OCI-LY1 (cell line): ENCODE measurements at regions not wholly inside any gene's neighbourhood (a gene's known extent, or its start where the extent isn't known, plus 50 kb on each side); places are given as distances from the start of the nearest gene placed in this dataset.
"Not testable (repeated sequence)": the region's sequence is repeated elsewhere in the genome, so short reads cannot be mapped to it uniquely, and the experiment has no call there.

ENCODE experiments used
- H2AFZ ChIP-seq: fragments of 200-600 bp; sonication (generic), shearing (Covaris generic); 2 replicates; pipeline ENCODE4 v1.6.0; 2014; ENCODE audit warnings: antibody characterized with exemption, mild to moderate bottlenecking, low read length
- H3F3A ChIP-seq: fragments of 200-600 bp; sonication (generic), shearing (Covaris generic); 2 replicates; pipeline ENCODE4 v1.6.0; 2014; ENCODE audit warnings: mild to moderate bottlenecking, antibody characterized with exemption, low read length, moderate library complexity; ENCODE audit not compliant: insufficient read depth
- H3K27ac ChIP-seq: fragments of 200-600 bp; sonication (generic); 2 replicates; pipeline ENCODE4 v1.5.1; 2014; ENCODE audit warnings: low read length, mixed run types, mild to moderate bottlenecking, low read depth; ENCODE audit not compliant: poor library complexity, severe bottlenecking
- H3K27me3 ChIP-seq: fragments of 200-600 bp; sonication (generic); 2 replicates; pipeline ENCODE4 v1.6.0; 2014; ENCODE audit warnings: antibody characterized with exemption, mild to moderate bottlenecking, low read length, moderate library complexity; ENCODE audit not compliant: insufficient read depth
- H3K36me3 ChIP-seq: fragments of 200-600 bp; sonication (generic); 2 replicates; pipeline ENCODE4 v1.6.1; 2014; ENCODE audit warnings: mild to moderate bottlenecking, antibody characterized with exemption, low read length, moderate library complexity, mixed read lengths; ENCODE audit not compliant: insufficient read depth
- H3K4me1 ChIP-seq: fragments of 200-600 bp; sonication (generic); 2 replicates; pipeline ENCODE4 v1.5.1; 2014; ENCODE audit warnings: mild to moderate bottlenecking, low read length, moderate library complexity; ENCODE audit not compliant: insufficient read depth, severe bottlenecking
- H3K4me2 ChIP-seq: fragments of 200-600 bp; sonication (generic), shearing (Covaris generic); 2 replicates; pipeline ENCODE4 v1.6.1; 2014; ENCODE audit warnings: low read length
- H3K4me3 ChIP-seq: fragments of 200-600 bp; sonication (generic); 2 replicates; pipeline ENCODE4 v1.5.1; 2014; ENCODE audit warnings: low read length, low read depth, mild to moderate bottlenecking, mixed read lengths; ENCODE audit not compliant: poor library complexity, severe bottlenecking
- H3K79me2 ChIP-seq: fragments of 200-600 bp; shearing (Covaris generic); 2 replicates; pipeline ENCODE4 v1.6.1; 2016; ENCODE audit warnings: mixed run types, low read length, mixed read lengths; ENCODE audit not compliant: insufficient read depth
- H3K9ac ChIP-seq: fragments of 200-600 bp; sonication (generic), shearing (Covaris generic); 2 replicates; pipeline ENCODE4 v1.6.1; 2014; ENCODE audit warnings: mild to moderate bottlenecking, low read length, mixed read lengths
- H3K9me2 ChIP-seq: fragments of 200-600 bp; sonication (generic), shearing (Covaris generic); 2 replicates; pipeline ENCODE4 v1.6.1; 2014; ENCODE audit warnings: low read depth, mild to moderate bottlenecking, low read length, mixed read lengths
- H3K9me3 ChIP-seq: fragments of 200-600 bp; shearing (Covaris generic); 2 replicates; pipeline ENCODE4 v1.6.1; 2014; ENCODE audit warnings: low read length, mixed read lengths
- H4K20me1 ChIP-seq: fragments of 200-600 bp; sonication (generic), shearing (Covaris generic); 2 replicates; pipeline ENCODE4 v1.6.0; 2016; ENCODE audit warnings: mild to moderate bottlenecking, low read length; ENCODE audit not compliant: insufficient read depth
- EZH2 ChIP-seq: fragments of 200-600 bp; sonication (generic), shearing (Covaris generic); IDR thresholded peaks from 2 replicates; pipeline ENCODE4 v1.8.0; 2017; ENCODE audit warnings: borderline replicate concordance, mixed run types, mild to moderate bottlenecking, antibody characterized with exemption, low read length, moderate library complexity, mixed read lengths
- TF ChIP-seq, protein P1 (sequence below): fragments of 200-600 bp; sonication (generic), shearing (Covaris generic); IDR thresholded peaks from 2 replicates; pipeline ENCODE4 v1.5.1; 2017; ENCODE audit warnings: mild to moderate bottlenecking, antibody characterized with exemption, low read length, moderate library complexity, mixed read lengths

GRCh38 chr7:68087401-68087800 is 1090.8 kb downstream of the TYW1 start:
- H3K9me2 ChIP-seq = no peaks in the 10 kb centered on the region
- H3K4me3 ChIP-seq = no peak overlapping the region
- no peaks in the 10 kb centered on the region for H3F3A ChIP-seq
- H3K27ac ChIP-seq = no peak overlapping the region
- TF ChIP-seq, protein P1, sequence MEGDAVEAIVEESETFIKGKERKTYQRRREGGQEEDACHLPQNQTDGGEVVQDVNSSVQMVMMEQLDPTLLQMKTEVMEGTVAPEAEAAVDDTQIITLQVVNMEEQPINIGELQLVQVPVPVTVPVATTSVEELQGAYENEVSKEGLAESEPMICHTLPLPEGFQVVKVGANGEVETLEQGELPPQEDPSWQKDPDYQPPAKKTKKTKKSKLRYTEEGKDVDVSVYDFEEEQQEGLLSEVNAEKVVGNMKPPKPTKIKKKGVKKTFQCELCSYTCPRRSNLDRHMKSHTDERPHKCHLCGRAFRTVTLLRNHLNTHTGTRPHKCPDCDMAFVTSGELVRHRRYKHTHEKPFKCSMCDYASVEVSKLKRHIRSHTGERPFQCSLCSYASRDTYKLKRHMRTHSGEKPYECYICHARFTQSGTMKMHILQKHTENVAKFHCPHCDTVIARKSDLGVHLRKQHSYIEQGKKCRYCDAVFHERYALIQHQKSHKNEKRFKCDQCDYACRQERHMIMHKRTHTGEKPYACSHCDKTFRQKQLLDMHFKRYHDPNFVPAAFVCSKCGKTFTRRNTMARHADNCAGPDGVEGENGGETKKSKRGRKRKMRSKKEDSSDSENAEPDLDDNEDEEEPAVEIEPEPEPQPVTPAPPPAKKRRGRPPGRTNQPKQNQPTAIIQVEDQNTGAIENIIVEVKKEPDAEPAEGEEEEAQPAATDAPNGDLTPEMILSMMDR = no peak
- TF ChIP-seq EZH2 = no peak
- no peaks in the 10 kb centered on the region for H3K9me3 ChIP-seq
- H3K9ac ChIP-seq = no peak overlapping the region
- H4K20me1 ChIP-seq = no peaks in the 10 kb centered on the region
- no peak overlapping the region for H2AFZ ChIP-seq
- no peak overlapping the region for H3K4me2 ChIP-seq
- no peaks in the 10 kb centered on the region for H3K79me2 ChIP-seq
- H3K36me3 ChIP-seq = no peaks in the 10 kb centered on the region
- no peaks in the 10 kb centered on the region for H3K4me1 ChIP-seq
- no peaks in the 10 kb centered on the region for H3K27me3 ChIP-seq

DNA sequence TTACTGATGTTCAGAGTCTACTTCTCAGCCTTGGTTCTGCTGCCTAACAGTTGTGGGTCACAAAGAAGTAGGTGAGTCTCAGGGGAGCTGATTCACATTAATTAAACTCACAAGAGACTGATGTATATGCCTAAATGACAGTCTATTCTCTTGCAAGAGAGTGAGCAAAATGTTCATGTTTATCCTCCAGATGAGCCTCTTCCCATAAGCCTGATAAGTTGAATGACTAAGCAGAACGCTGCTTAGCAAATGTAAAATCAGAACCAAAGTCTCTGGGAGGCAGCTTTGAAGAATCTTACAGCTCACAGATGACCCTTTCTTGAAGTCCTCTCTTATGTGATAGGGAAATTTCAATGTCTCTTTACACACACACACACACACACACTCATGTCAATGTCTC is 1092.2 kb downstream of the TYW1 start:
- no peaks in the 10 kb centered on the region for H3K9me2 ChIP-seq
- H2AFZ ChIP-seq = no peak overlapping the region
- H3K4me1 ChIP-seq = no peaks in the 10 kb centered on the region
- H3K4me2 ChIP-seq = no peak overlapping the region
- H4K20me1 ChIP-seq = no peaks in the 10 kb centered on the region
- no peak for TF ChIP-seq EZH2
- TF ChIP-seq, protein P1 = no peak
- no peaks in the 10 kb centered on the region for H3F3A ChIP-seq
- H3K27me3 ChIP-seq = no peaks in the 10 kb centered on the region
- H3K9me3 ChIP-seq = no peaks in the 10 kb centered on the region
- no peak overlapping the region for H3K4me3 ChIP-seq
- no peaks in the 10 kb centered on the region for H3K79me2 ChIP-seq
- H3K27ac ChIP-seq = no peak overlapping the region
- H3K36me3 ChIP-seq = no peaks in the 10 kb centered on the region
- H3K9ac ChIP-seq = no peak overlapping the region

- H3F3A ChIP-seq, H4K20me1 ChIP-seq, H3K27me3 ChIP-seq, H2AFZ ChIP-seq, H3K9me2 ChIP-seq, H3K4me3 ChIP-seq, H3K9me3 ChIP-seq, H3K9ac ChIP-seq, H3K4me2 ChIP-seq, H3K79me2 ChIP-seq, H3K36me3 ChIP-seq, H3K4me1 ChIP-seq, H3K27ac ChIP-seq: not testable (repeated sequence)
These were observed 1093.6 kb downstream of the TYW1 start for GRCh38 chr7:68090256-68090655.

DNA sequence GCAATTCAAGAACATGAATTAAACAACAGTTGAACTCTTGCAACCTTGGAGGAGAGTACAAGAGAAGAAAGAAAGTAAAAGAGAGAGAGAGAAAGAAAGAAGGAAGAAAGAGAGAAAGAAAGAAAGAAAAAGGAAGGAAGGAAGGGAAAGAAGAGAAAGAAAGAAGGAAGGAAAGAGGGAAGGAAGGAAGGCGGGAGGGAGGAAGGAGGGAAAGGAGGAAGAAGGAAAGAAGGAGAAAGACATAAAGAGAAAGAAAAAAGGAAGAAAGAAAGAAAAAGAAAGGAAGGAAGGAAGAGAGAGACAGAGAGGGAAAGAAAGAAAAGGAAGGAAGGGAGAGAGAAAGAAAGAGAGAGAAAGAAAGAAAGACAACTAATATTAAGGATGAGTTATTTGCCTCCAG is 1106.7 kb downstream of the TYW1 start:
- no peak for TF ChIP-seq EZH2
- TF ChIP-seq, protein P1 = no peak
- Histone ChIP-seq H3K4me1 (peaks cover 5% of the 10 kb centered on the region), H3K27ac (no peak overlapping the region), H3K9me2 (no peaks in the 10 kb centered on the region), H3K36me3 (no peaks in the 10 kb centered on the region), H3K27me3 (no peaks in the 10 kb centered on the region), H3K4me2 (no peak overlapping the region), H3K9me3 (no peaks in the 10 kb centered on the region), H4K20me1 (no peaks in the 10 kb centered on the region), H3F3A (no peaks in the 10 kb centered on the region), H3K4me3 (no peak overlapping the region), H3K9ac (no peak overlapping the region), H2AFZ (no peak overlapping the region), H3K79me2 (no peaks in the 10 kb centered on the region)
